Fibroblast of skin of scalp (primary cell): ENCODE measurements at regions not wholly inside any gene's neighbourhood (a gene's known extent, or its start where the extent isn't known, plus 50 kb on each side); places are given as distances from the start of the nearest gene placed in this dataset.

Source experiments
- DNase-seq: peaks from one replicate; pipeline ENCODE4 v3.0.0-alpha.2; 2013

DNA sequence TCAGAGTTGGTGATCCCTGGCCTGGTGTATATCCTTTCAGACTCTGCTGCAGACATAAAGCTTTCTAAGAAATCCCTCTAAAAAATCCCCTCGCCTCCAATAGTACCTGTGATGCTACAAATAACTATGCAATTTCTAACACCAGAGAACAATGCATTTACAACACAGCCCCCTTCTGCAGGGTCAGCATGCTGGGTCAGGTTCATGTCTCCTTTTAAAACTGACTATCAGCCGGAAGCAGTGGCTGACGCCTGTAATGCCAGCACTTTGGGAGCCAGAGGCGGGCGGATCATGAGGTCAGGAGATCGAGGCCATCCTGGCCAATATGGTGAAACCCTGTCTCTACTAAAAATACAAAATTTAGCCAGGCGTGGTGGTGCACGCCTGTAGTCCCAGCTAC lies 77.0 kb upstream of the SPATA12 start:
- DNase-seq, result no peak

DNA sequence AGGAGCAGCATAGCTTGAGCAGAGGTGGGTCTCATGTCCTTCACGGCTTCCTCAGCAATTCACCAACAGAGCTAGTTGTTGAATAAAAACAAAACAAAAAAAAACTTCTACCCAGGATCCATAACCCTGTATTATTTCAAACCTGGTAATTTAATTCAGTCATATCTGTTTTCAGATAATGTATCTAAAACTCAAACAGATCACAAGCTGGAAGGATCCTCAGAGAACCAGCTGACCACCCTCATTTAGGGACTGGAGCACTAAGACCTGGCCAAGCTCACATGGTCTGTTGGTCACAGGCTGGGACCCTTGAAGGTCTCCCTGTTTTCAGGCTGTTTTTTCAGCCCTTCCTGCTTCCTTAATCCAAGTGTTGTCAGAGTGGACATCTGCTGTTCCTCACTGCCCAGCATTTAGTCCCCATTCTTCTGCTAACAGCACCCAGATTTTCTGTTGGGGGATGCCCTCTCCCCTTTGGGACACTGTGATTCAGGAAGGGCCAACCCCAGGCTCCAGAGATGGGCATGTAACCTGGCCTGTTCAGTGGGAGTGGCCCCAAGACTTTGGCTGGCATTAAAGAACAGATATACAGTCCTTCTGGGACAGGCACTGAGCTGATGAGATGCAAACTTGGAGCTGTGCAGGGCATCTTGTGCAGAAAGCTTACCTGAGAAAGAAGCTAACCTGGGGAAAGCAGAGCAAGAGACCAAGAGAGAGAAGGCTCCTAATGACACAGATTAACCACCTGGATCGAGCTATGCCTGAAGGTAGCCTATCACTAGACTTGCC lies 78.8 kb upstream of the SPATA12 start:
- no peak for DNase-seq

DNA sequence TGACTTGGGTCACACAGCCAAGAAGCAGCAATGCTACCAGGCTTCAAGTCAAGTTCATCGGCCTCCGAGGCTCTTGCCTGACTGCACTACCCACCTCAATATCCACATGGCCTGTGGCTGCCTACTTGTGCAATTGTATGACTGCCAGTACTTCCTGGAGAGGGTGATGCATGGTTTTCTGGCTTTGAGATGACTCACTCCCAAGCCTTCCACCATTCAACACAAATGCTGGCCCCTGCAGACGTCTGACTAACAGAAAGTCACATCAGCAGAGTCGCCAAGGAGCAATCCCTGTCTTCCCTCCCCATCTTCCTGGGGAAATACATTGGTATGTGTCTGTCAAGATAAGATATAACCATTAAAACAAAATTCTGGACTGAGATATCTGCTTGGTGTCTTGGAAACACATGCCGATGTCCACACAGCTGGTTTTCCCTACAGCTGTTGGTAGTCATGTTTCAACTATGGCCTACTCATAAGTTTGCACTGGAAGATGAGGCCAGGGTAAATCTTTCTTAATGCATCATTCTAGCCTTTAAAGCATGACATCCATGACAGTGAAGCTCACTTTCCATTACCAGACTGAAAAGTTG lies 79.6 kb upstream of the SPATA12 start:
- peak; percentile 96 for DNase-seq

DNA sequence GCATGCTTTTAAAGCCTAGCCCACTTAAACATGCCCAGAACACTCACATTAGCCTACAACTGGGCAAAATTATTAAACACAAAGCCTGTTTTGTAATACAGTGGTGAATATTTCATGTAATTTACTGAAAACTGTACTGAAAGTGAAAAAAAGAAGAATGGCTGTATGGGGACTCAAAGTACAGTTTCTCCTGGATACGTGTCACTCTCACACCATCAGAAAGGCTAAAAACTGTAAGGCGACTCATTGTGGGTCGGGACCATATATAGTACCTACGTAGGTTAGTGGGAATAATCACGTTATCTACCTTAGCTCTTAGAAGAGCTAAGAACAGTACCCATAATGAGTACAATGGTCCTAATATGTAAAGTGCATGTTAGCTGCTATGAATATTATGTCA lies 80.2 kb upstream of the SPATA12 start:
- DNase-seq, result no peak

DNA sequence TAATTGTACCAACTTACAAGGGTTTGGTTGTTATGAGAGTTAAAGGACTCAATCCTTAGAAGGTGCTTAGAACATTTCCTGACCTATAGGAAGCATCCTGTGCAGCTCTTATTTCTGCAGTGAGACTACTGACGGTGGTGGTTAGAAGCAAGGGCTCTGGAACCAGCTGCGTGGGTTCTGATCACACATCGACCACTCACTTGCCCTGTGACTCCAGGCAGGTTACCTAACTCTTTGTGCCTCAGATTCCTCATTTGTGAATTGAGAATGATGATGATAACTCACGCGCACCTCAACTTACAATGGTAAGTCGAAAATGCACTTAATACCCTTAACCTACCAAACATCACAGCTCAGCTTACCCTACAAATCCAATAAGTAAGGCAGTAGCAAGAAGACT lies 80.7 kb upstream of the SPATA12 start:
- no peak for DNase-seq

DNA sequence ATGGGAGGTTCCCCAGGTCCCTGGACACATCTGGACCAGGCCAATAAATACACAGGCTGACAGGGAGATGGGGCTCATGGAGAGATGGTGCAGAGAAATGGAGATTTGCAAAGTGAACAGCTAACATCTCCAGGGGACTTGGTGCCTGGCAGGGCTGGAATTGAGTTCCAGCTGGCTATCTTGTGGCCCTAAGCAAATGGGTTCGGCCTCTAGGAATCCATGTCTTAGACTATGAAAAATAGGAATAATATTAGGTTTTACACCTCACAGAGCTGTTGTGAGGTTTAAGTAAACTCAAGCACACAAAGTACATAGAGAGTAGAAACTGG lies 82.9 kb upstream of the SPATA12 start:
- DNase-seq, result no peak

DNA sequence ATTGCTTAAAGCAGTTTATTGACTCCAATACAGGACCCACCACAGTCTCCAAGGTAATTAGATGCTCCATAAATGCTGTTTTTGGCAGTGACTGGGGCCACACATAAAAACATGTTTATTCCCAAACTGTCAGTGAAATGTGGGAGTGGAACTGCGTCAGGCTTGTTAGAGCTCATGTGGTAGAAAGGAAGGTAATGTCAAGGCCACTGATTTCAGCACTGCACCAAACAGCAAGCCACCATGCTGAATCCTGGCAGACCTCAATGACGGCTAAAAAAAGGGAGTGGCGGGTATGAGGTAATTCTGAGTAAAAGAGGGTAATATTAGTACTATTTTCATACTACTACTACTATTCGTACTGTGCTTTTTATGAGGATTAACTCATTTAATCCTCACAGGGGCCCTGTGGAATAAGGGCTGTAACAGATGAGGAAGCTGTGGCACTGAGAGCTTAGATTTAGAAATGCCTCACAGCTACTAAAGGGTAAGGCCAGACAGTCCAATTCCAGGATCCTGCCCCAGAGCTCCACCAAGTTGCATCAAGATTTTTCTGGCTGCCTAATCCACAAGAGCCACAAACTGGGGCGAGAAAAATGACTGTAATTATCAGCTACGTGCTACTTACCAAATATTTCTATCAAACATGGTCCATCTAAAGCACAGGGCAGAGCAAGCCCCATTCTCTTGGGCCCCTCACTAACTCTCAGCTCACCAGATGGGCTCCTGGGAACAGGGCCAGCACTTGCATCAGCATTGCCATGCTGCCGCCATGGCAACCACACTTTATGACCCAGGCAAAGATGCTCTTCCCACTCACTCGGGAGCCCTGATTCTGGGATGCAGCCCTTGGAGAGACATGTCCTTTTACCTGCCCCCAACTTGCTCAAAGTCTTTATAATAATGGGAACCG lies 83.6 kb upstream of the SPATA12 start:
- DNase-seq, result peak; percentile 61

DNA sequence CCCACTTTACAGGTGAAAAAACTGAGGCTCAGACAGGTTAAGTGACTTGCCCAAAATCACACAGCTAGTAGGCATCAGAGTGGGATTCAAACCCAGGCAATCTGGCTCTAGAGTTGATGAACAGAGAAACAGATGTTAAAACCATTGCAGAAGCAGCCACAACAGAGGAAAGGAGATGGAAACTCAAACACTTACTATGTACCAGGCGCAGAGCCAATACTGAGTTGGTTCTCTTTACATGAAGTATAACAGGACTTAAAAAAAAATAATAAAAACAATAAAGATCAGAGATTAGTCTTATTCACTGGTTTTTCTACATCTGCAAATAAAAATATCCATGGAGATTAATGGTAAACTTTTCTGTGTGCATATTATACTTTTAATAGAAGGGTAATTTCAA lies 84.9 kb upstream of the SPATA12 start:
- no peak for DNase-seq

DNA sequence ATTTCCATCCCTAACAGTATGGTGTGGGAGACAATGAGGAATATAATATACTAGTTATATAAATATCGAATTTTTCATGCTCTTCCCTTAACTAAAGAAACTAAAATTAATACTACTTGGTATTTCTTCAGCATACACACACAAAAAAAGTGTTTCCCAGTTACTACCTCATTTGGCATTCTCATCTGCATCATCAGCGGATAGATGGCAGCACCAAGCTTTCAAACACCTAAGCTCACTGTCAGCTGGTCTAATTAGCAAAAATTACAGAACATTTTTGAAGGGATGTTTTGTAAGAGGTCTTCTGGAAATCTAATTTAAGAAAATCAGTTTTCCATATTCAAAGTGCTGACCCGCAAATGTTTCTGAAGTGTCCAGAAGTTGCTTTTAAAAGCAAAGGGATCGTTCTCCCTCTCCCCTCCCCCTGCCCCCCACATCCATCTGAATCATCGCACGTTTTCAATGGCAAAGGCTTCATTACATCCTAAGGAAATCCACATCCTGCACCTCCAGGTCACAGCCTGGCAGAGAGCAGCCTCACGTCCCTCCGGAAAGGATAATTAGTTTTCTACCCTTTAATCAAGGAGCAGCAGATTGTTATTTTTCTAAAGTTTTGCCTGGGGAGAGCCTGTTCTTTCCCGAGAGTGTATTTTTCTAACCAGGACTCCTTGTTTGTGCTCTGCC lies 86.1 kb upstream of the SPATA12 start:
- no peak for DNase-seq

DNA sequence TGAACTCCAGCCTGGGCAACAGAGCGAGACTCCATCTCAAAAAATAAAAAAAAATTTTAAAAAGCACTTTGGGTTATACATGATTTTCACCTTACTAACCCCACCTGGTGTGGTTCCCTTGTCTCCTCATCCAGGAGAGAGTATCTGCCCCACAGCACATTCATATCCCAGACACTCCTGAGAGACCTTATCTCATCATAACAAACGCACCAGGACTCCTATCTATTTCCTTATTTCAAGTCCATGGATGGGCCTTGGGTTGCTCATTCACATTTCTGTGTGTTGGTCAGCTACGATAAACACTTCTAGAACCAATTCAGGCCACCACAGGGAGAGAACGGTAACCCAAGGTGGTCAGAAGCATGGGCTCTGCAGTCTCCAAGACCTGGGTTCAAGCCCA lies 88.6 kb upstream of the SPATA12 start:
- DNase-seq, result no peak

DNA sequence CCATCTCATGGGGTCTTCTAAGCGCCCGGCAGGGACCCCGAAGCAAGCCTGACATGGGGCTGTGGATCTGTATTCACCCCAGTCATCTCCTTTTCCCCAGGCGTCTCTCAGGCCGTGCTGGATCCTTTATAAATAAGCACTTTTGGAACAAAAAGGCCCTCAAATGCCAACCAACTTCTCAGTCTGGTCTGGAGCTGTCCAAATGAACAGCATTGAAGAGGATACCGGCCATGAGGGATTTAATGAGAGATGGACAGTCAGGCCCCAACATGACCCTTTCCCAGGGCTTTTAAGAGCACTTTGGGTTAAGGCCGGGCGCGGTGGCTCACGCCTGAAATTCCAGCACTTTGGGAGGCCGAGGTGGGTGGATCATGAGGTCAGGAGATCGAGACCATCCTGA lies 89.2 kb upstream of the SPATA12 start:
- DNase-seq, result no peak

DNA sequence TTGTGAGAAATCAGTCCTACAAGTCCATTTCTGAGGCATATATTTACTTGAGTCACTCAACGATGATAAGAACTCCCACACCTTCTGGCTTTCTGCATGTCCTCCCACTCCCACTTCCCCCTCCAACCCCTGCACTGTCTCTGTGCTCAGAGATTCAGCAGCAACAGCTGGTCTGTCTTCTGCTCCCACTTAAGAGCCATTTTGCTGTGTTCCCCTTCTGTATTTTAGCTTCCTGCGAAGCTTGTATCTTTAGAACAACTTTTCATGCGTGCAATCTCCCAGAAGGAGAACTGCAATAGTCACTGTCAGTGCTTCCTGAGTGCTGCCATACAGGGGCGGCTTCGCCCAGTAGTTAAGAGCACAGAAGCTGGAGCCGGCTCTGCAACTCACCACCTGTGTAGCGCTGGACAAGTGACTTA lies 90.0 kb upstream of the SPATA12 start:
- DNase-seq, result no peak

DNA sequence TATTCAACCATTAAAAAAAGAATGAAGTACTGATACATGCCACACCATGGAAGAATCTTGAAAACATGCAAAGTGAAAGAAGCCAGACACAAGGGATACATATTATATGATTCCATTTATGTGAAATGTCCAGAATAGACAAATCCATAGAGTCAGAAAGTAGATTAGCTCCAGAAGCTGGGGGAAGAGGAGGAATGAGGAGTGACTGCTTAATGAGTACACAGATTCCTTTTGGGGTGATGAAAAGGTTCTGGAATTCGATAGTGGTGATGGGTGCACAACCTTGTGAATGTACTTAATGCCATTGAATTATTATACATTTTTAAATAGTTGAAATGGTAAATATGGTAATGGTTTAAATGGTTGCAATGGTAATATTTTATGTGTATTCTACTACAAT lies 90.6 kb upstream of the SPATA12 start:
- DNase-seq, result no peak

DNA sequence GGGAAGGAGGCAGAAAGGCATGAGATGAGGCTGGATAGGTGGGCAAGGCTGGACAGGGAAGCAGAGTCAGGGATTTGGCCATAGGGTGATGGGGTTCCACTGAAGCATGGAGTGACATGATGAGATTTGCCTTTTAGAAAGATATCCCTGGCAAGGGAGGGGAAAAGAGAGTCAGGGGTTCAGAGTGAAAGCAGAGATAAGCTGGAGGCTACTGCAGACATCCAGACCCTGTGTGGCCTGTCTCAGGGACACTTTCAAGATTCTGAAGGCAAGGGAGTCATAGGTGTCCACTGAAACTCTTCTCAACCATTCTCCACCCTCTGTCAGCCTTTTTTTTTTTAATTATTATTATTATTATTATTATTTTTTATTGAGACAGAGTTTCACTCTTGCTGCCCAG lies 94.0 kb upstream of the SPATA12 start:
- DNase-seq, result no peak

DNA sequence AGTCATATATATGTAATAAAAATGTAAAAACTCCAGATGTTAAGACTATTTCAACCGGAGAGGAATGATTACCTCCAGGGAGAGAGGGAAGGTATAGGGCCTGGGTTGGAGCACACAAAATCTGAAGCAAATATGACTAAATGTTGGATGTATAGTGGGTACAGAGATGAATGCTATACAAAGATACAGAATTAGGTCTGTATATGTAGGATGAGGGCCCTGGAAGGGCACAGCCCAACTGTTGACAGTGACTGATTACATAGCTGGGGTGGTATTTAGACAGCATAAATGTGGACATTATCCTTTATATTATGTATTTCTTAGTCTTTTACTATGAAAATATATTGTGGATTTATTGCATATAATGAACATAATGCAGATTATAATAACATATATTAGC lies 94.4 kb upstream of the SPATA12 start:
- DNase-seq, result no peak

DNA sequence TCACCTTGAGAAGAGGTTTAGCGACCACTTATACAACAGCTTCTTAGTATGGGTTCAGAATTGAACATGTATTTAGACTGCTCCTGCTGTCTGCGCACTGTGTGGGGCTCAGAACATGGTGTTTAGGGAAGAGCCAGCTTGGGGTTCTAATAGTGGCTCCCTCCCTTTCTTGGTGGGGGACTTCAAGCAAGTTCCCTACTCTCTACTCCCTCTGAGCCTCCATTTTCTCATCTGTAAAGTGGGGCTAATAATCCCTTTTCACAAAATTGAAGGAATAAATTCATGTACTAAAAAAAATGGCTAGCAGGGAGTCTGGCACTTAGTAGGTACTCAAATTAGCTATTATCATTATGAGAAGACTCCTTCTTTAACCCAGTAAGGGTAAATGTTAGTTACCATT lies 97.5 kb upstream of the SPATA12 start:
- no peak for DNase-seq

DNA sequence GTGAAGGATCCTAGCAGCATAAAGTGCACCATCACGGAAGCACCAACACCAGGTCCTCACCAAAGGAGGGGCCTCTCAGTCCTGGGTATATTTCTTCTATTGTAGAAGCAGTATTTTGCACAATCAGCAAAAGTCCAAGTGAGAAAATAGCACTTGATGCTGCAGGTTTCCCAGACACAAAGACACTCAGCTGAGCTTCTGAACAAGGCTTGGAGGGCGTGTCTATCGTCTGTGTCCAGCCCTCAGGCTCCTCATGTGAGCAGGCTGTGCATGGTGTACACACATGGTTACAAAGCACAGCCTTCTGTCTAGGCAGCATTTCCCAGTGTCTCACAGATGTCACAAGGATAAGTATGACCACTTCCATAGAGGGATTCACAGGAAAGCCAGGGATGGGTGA lies 98.3 kb upstream of the SPATA12 start:
- DNase-seq, result no peak

DNA sequence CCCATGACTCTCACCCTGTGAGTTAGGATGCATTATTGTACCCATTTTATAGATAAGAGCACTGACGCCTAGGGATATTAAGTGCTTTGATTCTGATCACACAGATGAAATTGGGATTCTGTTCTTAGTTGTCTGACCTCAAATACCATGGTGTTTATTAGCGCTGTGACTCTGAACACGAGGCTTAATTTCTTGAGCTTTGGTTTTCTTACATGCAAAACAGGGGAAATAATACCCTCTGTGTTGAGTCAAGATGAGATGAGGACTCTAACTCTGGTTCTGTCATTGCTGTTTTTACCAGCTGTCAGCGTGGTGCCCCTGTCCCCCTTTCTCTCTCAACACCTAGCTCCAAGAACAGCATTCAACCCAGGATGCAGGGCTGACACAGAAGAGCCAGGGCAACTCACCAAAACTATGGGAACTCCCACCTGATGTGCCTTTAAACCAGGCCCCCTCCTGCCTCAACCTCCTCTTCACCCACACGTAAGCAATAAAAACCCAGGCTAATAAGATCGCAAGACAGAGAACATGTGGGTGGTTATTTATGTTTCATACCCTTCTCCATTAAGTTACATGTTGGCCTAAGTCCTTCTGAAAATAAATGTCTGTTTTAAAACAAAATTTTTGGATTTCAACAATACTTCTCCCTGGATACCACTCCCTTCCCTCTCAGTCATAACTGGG lies 100.1 kb upstream of the SPATA12 start:
- DNase-seq, result no peak

DNA sequence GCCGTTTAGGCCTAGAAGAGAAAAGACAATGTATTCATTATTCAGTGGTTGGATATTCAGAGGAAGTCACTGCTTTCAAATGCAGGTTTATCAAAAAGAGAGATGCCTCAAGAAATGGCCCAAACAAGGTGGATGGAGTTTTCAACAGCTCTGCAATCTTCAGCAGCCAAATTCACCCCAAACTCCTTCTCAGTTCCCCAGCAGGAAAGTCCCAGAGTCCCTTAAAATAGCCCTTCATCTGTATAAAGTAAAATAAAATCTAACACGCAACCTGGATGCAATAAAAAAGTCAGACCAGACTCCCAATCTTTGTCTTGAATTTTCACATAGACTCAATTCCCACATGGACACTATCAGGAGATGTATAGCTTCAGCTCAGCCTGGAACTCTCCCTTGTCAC lies 101.6 kb upstream of the SPATA12 start:
- no peak for DNase-seq

DNA sequence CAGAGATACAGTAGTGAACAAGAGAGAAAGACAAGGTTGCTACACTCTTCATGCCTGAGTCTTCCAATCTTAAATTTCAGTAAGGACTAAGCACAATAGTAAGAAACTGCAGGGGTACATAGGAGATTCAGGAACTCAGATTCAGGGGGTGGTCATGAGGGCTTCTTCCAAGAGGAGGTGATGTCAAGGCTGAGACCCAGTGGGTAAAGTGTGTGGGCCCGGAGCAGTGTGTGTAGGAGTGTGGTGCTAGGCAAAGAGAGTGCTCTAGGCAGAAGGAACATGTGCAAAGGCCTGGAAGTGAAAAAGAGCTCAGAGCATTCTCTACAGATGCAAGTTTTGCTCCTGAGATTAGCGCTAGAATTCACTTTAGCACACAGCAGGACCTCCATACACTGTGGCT lies 102.9 kb upstream of the SPATA12 start:
- DNase-seq, result no peak

DNA sequence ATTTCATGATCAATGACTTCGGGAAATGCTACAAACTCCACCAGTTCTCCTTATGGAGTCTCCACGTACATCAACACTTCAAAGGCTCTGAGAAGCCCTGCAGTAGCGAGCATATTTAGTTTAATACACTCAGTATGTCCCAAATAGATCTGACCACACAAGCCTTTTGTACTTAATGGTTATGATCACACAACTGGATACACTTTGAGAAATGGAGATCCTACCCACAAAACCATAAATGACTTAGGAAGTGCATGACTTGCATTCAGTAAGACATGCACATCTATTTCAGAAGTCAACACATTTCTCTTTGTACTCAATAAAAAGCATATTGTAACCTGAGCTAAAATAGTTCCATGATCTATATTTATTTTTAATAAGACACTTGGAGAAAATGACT lies 103.6 kb upstream of the SPATA12 start:
- no peak for DNase-seq

DNA sequence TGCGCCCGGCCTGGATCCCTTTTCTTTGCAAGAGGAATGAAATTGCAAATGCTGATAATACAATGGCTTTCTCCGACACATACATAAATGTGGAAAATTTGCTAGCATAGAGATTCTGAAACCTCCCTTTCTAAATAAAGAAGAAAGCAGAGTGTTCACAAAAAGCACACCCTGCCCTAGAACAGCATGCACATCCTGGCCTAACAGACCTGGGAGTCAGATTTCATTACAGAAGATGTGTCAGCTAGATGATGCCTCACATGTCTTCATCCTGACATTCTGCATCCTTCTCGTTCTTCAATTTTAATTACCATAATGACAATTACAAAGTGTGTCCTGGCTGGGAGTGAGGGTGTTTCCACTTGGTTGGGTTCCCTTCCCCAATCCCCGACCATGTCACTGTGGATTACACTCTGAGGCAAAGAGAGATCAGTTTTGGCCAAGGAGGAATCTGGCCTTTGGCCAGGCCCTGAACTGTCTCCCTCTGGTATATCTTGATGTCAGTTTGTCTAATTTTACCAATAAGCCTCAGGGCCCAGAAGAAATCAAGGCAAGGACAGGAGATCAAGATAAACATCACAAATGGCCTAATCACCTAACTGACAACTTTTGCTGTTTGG lies 104.9 kb upstream of the SPATA12 start:
- DNase-seq, result no peak
